ENCODE measurements at regions not wholly inside any gene's neighbourhood (a gene's known extent, or its start where the extent isn't known, plus 50 kb on each side); places are given as distances from the start of the nearest gene placed in this dataset.

- DNase-seq, result no peak
Measured at GRCh38 chr5:138664276-138664943, 88.8 kb upstream of the CTNNA1 start.

GRCh38 chr5:138663561-138663960 is 88.4 kb upstream of the HSPA9 start:
- DNase-seq, result no peak

- no peak for DNase-seq
Measured at GRCh38 chr5:138663009-138663408, 87.8 kb upstream of the HSPA9 start.

DNA sequence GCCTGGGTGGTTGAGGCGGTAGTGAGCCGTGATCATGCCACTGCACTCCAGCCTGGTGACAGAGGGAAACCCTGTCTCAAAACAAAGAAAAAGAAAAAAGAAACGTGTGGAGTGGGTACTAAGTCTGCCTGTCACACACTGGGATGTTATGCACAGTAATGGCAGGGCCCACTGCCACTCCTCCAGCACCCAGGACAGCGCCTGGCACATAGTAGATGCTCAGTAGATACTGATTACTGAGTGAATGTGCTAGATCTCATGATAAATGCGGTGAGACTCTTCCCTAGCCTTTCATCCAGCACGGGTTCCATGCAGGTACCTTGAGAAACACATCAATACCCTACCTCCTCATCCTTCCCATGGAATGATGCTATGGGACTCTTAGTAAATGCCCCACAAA is 87.4 kb upstream of the HSPA9 start:
- no peak for DNase-seq

DNA sequence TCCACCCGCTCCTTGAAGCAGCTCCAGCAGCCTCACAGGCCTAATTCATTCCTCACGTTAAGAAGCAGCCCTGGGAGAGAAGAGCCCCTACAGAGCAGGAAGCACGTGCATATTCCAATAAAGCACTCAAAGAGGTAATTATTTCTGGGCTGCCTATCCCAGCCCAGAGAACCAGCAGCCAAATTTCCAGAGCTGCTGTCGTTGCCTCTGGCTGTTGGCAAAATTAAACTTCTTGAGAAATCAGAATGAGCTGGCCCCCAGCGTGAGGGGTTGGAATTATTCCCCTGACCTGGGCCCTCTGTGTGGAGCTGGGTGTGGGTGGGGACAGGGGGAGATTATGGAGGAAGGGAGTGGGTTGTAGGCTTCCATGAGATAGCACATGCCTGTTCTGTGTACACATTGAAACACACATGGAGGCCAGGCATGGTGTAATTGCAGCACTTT is 86.8 kb upstream of the HSPA9 start:
- no peak for DNase-seq

DNA sequence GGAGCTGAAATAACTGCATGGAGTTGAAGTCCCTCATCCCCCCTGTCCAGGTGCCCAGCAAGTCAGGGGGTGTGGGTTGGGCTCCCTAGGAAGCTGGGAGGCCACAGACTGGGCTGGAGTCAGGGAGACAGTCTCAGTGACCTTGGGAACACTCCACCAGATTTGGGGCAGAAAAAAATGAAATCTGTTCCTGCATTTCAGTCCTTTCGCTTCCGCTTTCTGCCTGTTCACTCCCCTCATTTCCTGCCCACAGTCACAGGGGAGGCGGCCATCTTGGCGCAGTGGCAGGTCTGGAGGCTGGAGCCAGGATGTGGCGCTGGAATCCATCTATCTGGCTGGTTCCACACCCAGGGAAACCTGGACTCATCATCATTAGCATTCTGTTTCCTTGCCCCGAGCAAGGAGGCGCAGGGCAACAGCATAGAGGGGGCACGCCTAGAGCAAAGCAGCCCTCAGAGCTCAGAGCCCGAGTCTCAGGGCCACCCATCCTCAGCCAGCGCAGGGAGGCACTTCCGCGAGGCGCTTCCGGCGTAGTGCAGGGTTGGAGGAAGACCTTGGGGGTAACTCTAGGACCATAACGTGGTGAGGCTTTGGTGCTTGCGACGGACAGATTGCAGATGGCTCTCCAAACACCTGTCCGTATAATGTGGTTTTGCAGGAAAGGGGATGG is 86.2 kb upstream of the HSPA9 start:
- DNase-seq, result no peak

DNA sequence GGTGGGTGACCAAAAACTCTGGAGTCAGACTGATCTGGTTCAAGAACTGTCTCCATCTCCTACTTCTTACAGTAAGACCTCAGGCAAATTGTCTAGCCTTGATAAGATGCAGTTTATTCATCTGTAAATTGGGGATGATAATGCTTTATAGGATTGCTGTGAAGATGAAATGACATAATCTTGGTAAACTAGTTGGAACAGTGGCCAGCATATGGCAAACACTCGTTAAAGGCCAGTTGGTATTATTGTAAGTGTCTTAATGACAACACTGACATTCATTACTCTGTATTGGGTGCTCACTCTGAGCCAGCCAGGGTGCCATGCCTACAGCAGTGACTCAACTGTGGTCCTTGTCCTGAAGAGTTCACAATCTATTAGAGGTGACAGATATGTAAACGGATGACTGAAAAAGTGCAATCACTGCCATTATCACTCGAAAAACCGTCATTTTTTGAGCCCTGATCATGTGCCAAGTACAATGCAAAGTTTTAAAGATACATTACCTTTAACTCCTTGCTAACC is 84.9 kb upstream of the HSPA9 start:
- no peak for DNase-seq

DNA sequence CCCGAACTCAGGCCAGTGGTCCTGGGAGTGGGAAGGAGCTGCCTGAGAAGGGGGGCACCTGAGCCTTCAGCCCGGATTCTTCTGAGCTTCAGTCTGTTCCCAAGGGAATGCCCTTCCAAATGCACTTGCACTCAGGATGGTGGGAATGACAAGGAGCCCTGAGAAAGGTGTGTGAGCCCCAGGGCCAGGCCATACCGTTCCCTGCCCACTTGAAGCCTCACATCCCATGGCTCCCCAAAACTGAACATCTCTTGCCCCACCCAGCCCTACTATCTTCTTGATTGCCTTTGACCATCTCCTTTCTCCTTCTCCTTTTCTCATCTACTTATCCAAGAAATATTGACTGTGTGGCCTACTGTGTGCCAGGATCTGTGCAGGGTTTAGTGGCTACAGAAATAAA is 84.4 kb upstream of the HSPA9 start:
- no peak for DNase-seq

DNA sequence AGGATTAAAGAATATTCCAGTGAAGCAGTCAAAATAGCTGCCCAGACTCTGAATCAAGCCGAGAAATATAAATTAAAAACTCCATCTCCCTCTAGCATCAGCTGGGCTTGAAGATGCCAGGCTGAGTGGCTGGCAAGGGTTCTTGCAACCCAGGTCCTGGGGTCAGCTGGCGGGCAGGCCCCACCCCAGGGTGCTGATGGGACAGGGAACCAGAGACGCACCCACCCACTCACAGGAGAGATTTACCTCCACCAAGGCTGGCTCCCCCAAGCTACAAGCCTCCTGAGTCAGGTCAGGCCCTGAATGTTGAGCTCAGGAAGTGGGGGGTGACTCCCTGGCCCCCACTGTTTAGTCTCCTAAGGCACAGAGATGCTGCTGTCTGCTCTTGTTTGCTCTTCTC is 83.9 kb upstream of the HSPA9 start:
- DNase-seq, result no peak

GRCh38 chr5:138658676-138659075 is 83.5 kb upstream of the HSPA9 start:
- DNase-seq, result no peak

- no peak for DNase-seq
Measured at GRCh38 chr5:138657360-138657759, 82.2 kb upstream of the HSPA9 start.

DNA sequence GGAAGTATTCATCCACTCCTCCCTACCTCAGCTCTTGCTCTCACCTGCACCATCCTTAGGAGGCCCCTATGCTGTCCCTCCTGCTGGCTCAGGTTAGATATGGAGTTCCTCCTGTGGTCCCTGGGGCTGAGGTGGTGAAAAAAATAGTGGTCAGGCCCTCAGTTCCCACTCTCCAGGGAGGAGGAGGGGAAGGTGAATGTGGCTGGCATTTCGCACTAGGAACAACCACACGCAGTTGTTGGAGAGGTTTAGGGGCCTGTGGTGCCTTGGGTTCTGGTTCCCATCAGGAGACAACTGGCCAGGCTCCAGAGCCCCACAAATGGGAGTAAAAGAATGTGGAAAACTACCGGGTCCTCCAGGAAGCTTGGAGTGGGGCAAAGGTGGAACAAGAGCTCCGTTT is 81.7 kb upstream of the HSPA9 start:
- no peak for DNase-seq

DNA sequence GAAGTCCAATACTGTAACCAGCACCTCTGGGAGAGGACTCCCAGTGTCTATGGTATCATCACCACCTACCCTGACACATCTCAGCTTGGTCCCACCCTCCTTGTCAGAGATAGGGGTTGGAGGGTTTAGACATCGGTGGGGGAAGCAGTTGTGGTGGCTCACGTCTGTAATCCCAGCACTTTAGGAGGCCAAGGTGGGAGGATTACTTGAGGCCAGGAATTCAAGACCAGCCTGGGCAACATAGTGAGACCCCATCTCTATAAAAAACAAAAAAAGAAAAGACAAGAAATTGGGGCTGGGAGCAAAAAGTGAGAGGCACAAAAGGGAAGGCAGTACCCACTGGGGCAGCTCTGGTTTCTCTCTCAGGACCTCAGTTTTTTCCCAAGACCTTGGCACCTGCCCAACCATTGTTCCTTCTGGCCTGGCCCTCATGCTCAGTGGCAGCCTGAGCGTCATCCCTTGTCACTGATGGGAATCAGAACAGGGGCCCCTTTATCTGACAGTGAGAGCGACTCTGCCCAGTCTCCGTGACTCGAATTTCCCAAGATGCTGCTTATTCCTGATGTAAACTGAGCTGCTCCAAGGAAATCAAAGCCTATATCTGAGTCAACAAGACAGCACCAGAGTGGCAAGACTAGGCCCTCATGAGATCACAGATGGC is 80.5 kb upstream of the HSPA9 start:
- DNase-seq, result no peak

GRCh38 chr5:138654281-138654867 is 79.2 kb upstream of the HSPA9 start:
- DNase-seq, result no peak

- no peak for DNase-seq
Measured at GRCh38 chr5:138653502-138653901, 78.3 kb upstream of the HSPA9 start.

DNA sequence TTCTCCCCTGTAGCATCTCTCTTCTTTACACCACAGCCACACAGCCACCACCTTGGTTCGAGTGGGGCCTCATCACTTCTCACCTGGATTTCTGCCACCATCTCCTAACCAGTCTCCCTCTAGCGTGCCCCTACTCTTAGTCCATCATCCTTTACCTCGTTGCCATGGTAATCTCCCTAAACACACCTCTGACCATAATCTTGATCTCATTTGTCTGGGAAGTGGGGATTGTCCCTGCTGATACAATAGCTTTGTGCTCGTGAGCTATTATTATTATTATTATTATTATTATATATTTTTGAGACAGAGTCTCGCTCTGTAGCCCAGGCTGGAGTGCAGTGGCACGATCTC is 76.5 kb upstream of the HSPA9 start:
- DNase-seq, result no peak

DNA sequence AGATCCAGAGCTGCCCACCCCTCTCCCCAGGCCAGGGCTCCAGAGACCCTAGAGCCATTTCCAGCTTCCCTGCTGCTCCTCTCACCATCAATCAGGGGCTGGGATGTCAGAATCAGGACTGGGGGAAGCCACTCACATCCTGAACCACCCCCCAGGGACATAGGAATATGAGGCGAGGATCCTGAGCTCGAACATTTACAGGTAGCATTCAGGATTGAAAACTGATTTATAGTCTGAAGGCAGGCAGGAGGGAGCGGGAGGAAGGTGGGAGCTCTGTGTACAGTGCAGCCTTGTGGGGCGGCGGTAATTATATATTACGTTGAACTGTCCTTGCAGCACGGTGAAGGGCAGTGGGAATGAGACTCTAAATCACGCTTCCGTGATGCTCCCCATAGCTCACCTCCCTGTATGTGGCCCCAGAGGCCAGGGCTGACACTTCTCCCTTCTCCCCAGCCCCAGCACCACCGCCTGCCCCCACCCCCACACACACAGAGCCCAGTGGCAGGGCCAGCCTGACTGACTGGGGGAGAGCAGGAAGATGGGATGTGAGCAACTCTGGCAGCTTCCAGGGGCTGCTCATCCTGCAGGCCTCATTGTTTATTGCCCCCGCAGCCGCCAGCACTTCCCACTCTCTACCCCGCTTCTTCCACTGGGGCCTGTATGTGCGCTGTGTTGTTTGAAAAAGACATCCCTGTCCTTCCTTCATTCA is 76.0 kb upstream of the HSPA9 start:
- no peak for DNase-seq

GRCh38 chr5:138650196-138650595 is 75.0 kb upstream of the HSPA9 start:
- DNase-seq, result no peak

GRCh38 chr5:138649775-138650174 is 74.6 kb upstream of the HSPA9 start:
- no peak for DNase-seq

DNA sequence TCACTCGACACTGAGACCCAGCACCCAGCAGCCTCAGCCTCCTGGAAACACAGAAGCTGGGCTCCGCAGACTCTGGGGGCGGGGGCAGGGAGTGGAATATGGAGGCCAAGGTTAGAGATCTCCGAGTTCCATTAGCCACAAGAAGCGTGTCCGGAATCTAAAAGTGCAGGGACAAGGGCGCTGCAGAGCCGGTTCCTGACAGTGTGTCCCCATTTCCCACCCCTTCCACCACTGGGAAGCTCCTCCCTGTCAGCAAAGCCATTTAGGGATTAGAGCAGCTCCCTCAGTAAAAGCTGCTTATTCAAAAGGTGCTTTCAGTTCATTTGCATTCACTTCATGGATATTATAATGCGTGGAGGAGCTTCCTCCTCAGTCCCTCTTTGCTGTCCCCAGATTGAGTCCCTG is 74.1 kb upstream of the HSPA9 start:
- DNase-seq, result no peak

DNA sequence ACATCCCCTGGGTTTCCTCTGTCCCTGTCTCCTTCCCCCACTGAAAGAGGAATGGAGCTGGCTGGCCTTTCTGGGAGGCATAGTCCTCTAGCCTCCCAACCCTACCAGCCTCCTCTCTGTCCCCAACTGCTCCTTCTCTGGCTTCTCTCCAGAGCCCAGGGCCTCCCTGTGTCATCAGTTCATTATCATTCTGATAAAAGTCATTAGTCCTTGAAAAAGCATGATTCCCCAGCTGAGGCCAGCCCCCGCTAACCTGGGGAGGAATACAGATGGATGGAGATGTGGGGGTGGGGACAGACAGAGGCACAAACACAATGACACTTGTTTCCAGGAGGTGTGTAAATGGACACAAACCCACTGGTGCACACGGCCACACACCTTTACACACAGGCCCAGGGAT is 73.6 kb upstream of the HSPA9 start:
- no peak for DNase-seq

- DNase-seq, result no peak
Measured at GRCh38 chr5:138647794-138648410, 72.7 kb upstream of the HSPA9 start.

All from left hindlimb (tissue), 1 donor.